Esophagus muscularis mucosa (tissue), 4 donors: ENCODE measurements at regions not wholly inside any gene's neighbourhood (a gene's known extent, or its start where the extent isn't known, plus 50 kb on each side); places are given as distances from the start of the nearest gene placed in this dataset.

Experiments used
- DNase-seq: peaks from one replicate; pipeline ENCODE4 v3.0.0-alpha.2; 2017; ENCODE audit errors: extremely low spot score
- H3K27ac ChIP-seq, 4 donors: fragments of 200-600 bp; sonication (generic); replicated peaks in 1 of 4; 1 replicate in 3 of 4; 2 replicates in 1 of 4; pipeline ENCODE4 v1.5.1; 2016 to 2019; ENCODE audit warnings: mild to moderate bottlenecking in 1 of 4
- H3K27me3 ChIP-seq, 4 donors: fragments of 200-600 bp; sonication (generic); one replicate each; pipeline versions ENCODE4 v1.5.1 to v1.6.0; 2016 to 2019
- H3K36me3 ChIP-seq, 4 donors: fragments of 200-600 bp; sonication (generic); one replicate each; pipeline ENCODE4 v1.5.1; 2016 to 2019
- H3K4me1 ChIP-seq, 4 donors: fragments of 200-600 bp; sonication (generic); one replicate each; pipeline ENCODE4 v1.5.1; 2016 to 2019
- H3K4me3 ChIP-seq, 4 donors: fragments of 200-600 bp; sonication (generic); 1 replicate in 2 of 4; 2 replicates in 2 of 4; pipeline ENCODE4 v1.5.1; 2016 to 2019; ENCODE audit warnings: mild to moderate bottlenecking in 4 of 4, moderate library complexity in 1 of 4
- H3K9me3 ChIP-seq, 4 donors: fragments of 200-600 bp; sonication (generic); 1 replicate in 3 of 4; 2 replicates in 1 of 4; pipeline ENCODE4 v1.5.1; 2016 to 2019
- EP300 ChIP-seq: sonication (generic); formaldehyde crosslinking; IDR thresholded peaks from one replicate; pipeline ENCODE4 v1.6.1; 2017; ENCODE audit warnings: antibody characterized with exemption
- POLR2A ChIP-seq: fragments of 450-650 bp; IDR thresholded peaks from one replicate; pipeline ENCODE4 v1.6.1; 2017; ENCODE audit warnings: antibody characterized with exemption, moderate library complexity, mild to moderate bottlenecking, low read depth
- POLR2AphosphoS5 ChIP-seq, 2 donors: sonication (generic); formaldehyde crosslinking; IDR thresholded peaks; one replicate each; pipeline ENCODE4 v1.6.1; 2017; ENCODE audit warnings: antibody characterized with exemption in 2 of 2
- WGBS: methylation state at CpG from one replicate; pipeline ENCODE4 v1.1.5; 2018; 5-methylcytosine and 5-hydroxymethylcytosine counted together
- intact Hi-C: fragments of 100-400 bp; cut with DNase I; formaldehyde crosslinking; loops from one replicate; pipeline ENCODE4 v1.15.1; 2023
- TF ChIP-seq, protein P1 (sequence below), 3 experiments: fragments of 200-600 bp in 2 of 3; fragments of 450-650 bp in 1 of 3; sonication (generic) in 2 of 3; IDR thresholded peaks; one replicate each; pipeline ENCODE4 v1.5.1; 2017 to 2019; ENCODE audit warnings: antibody characterized with exemption in 3 of 3, mild to moderate bottlenecking in 2 of 3, moderate library complexity in 1 of 3

DNA sequence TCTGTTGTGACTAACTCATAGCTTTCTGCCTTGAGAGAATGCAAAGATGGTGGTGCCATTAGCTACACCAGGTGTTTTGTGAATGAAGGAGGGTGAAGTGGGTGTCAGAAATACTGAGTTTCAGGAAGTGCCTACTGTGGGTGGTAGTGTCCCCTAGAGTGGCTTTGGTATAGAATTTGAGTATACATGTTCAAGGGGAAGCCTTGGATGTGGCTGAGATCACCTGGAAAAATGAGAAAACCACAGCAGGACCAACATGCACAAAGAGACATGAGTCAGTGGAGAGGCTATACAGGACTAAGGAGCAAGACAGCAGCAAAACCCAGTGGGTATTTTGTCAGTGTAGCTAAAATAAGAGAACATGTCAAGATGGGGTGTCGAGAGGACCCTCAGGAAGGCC, 204.3 kb upstream of the TBL1X start:
- Histone ChIP-seq H3K27me3 (no peaks in the 10 kb centered on the region), H3K4me3 (no peak overlapping the region), H3K4me1 (peaks cover 0 to 10% (median 8%) of the 10 kb centered on the region in 4 donors), H3K9me3 (no peaks in the 10 kb centered on the region), H3K27ac (no peak overlapping the region), H3K36me3 (no peaks in the 10 kb centered on the region)
- TF ChIP-seq POLR2AphosphoS5 (IDR thresholded peaks at IDR 0.05), result no peak
- no peak for TF ChIP-seq EP300
- TF ChIP-seq, protein P1, sequence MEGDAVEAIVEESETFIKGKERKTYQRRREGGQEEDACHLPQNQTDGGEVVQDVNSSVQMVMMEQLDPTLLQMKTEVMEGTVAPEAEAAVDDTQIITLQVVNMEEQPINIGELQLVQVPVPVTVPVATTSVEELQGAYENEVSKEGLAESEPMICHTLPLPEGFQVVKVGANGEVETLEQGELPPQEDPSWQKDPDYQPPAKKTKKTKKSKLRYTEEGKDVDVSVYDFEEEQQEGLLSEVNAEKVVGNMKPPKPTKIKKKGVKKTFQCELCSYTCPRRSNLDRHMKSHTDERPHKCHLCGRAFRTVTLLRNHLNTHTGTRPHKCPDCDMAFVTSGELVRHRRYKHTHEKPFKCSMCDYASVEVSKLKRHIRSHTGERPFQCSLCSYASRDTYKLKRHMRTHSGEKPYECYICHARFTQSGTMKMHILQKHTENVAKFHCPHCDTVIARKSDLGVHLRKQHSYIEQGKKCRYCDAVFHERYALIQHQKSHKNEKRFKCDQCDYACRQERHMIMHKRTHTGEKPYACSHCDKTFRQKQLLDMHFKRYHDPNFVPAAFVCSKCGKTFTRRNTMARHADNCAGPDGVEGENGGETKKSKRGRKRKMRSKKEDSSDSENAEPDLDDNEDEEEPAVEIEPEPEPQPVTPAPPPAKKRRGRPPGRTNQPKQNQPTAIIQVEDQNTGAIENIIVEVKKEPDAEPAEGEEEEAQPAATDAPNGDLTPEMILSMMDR (IDR thresholded peaks at IDR 0.05), result no peak
- TF ChIP-seq POLR2A, result no peak
- WGBS, result 81% methylated on average over 1 of the region's 1 CpG
- intact Hi-C loops, result no loop called here
- no peak for DNase-seq

DNA sequence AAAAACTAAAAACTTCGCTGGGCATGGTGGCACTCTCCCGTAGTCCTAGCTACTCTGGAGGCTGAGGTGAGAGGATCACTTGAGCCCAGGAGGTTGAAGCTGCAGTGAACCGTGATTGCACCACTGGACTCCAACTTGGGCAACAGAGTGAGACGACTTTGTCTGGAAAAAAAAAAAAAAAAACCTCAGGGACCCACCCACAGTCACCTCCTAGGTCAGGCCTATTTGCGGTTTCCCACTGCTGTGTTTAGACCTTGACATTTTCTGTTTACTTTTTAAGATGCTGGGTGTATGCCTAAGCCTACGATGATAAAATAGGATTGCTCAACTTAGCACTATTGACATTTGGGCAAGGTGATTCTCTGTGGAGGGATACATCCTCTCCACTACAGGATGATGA, 197.4 kb upstream of the TBL1X start:
- Histone ChIP-seq H3K27me3 (no peaks in the 10 kb centered on the region), H3K4me3 (no peak overlapping the region), H3K9me3 (no peaks in the 10 kb centered on the region), H3K27ac (no peak overlapping the region), H3K4me1 (no peaks in the 10 kb centered on the region), H3K36me3 (no peaks in the 10 kb centered on the region)
- no peak for DNase-seq
- TF ChIP-seq POLR2AphosphoS5 (IDR thresholded peaks at IDR 0.05) (no peak), POLR2A (no peak), EP300 (no peak)
- TF ChIP-seq, protein P1 (IDR thresholded peaks at IDR 0.05), result no peak
- 72% methylated on average over 6 of the region's 6 CpGs for WGBS
- intact Hi-C loops, result no loop called here

DNA sequence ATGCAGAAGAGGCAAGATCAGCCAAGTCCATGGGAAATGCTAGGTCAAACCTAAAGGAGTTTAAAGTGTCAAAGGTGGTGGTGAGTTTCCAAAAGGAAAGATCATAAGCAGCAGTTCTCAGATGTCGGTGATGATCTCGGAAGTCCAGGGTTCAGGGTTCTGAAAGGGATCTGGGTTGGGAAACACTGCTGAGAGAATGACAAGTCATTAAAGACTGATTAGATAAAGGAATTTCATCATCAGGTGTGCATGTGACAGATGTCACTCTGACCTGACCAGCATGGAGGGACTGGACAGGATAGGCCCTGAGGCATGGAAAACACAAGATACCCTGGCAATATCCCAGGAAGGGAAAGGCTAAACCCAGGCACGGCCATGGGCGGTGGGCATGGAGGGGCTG, 195.7 kb upstream of the TBL1X start:
- no peaks in the 10 kb centered on the region for H3K4me1 ChIP-seq
- H3K27me3 ChIP-seq, result no peaks in the 10 kb centered on the region
- intact Hi-C loops, result no loop called here
- H3K9me3 ChIP-seq, result no peaks in the 10 kb centered on the region
- WGBS, result 89% methylated on average over 4 of the region's 4 CpGs
- no peaks in the 10 kb centered on the region for H3K36me3 ChIP-seq
- H3K27ac ChIP-seq, result no peak overlapping the region
- no peak for DNase-seq
- H3K4me3 ChIP-seq, result no peak overlapping the region
- no peak for TF ChIP-seq POLR2A
- TF ChIP-seq, protein P1 (IDR thresholded peaks at IDR 0.05), result no peak
- TF ChIP-seq POLR2AphosphoS5 (IDR thresholded peaks at IDR 0.05), result no peak
- no peak for TF ChIP-seq EP300

DNA sequence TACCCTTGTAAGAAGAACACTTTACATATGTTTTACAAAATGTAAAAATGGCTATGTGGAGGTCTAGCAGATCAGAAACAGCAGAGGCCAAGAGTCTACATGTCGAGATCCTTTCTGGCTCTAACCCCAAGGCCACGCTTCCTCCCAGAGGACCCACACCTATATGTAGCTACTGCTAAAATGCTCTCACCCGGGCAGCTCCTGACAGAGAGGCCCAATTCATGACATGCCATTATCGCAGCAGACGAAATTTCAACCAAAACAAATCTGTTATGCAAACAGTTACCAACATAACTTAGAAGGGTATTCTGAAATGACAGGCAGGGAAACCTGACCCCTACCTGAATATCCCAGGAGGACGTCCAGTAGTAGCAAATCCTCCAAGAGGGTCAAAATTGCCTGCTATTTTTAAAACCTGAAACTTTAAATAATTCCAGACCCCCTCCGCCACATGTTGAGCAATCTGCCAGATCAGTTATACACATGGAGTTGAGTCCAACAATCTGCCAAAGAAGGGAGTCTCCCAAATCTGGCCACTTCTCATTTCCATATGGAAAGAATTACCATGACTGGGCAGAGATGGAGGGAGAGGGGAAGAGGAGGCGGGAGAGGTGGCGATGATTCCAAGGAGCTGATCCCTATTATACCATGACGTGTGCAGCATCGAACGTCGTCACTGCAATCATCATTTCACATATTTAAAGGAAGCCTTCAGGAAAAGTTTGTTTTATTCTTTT, 192.9 kb upstream of the TBL1X start:
- Histone ChIP-seq H3K27me3 (no peaks in the 10 kb centered on the region), H3K36me3 (no peaks in the 10 kb centered on the region), H3K9me3 (no peaks in the 10 kb centered on the region), H3K4me1 (no peaks in the 10 kb centered on the region), H3K27ac (no peak overlapping the region), H3K4me3 (no peak overlapping the region)
- intact Hi-C loops, result no loop called here
- WGBS, result 80% methylated on average over 13 of the region's 13 CpGs
- no peak for TF ChIP-seq POLR2AphosphoS5 (IDR thresholded peaks at IDR 0.05)
- TF ChIP-seq, protein P1 (IDR thresholded peaks at IDR 0.05), result no peak
- no peak for TF ChIP-seq EP300
- TF ChIP-seq POLR2A, result no peak
- no peak for DNase-seq

DNA sequence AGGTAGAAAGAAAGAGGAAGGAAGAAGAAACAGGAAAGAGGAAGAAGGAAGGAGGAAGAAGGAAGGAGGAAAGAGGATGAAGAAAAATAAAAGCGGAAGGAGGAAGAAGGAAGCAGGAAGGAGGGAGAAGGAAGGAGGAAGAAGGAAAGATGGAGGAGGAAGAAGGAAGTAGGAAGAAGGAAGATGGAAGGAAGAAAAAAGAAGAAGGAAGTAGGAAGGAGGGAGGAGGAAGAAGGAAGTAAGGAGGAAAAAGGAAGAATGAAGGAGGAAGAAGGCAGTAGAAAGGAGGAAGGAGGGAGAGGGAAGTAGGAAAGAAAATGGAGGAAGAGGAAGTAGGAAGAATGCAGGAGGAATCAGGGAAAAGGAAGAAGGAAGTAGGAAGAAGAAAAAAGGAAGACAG, 191.1 kb upstream of the TBL1X start:
- peaks cover 0 to 4% (median 0%) of the 10 kb centered on the region in 4 donors for H3K4me1 ChIP-seq
- 86% methylated on average over 1 of the region's 1 CpG for WGBS
- no peak for DNase-seq
- intact Hi-C loops, result no loop called here
- TF ChIP-seq, protein P1 (IDR thresholded peaks at IDR 0.05), result no peak
- no peak for TF ChIP-seq EP300
- no peak for TF ChIP-seq POLR2A
- no peak for TF ChIP-seq POLR2AphosphoS5 (IDR thresholded peaks at IDR 0.05)
- no peak overlapping the region for H3K4me3 ChIP-seq
- no peaks in the 10 kb centered on the region for H3K9me3 ChIP-seq
- no peaks in the 10 kb centered on the region for H3K27me3 ChIP-seq
- no peaks in the 10 kb centered on the region for H3K36me3 ChIP-seq
- no peak overlapping the region for H3K27ac ChIP-seq
